ENCODE measurements at regions not wholly inside any gene's neighbourhood (a gene's known extent, or its start where the extent isn't known, plus 50 kb on each side); places are given as distances from the start of the nearest gene placed in this dataset.
"Not testable (repeated sequence)": the region's sequence is repeated elsewhere in the genome, so short reads cannot be mapped to it uniquely, and the experiment has no call there.

GRCh38 chr4:75422998-75423397 is 91.2 kb downstream of the RCHY1 start:
- Histone ChIP-seq H3K4me3 (ENCODE audit: low read length in 2 of 2) (no peak overlapping the region), H3K9me3 (ENCODE audit: control insufficient read depth, low read length) (peaks cover 3% of the 10 kb centered on the region), H3K27me3 (ENCODE audit: control insufficient read depth in 1 of 2, insufficient read depth in 2 of 2, low read length in 1 of 2) (no peaks in the 10 kb centered on the region), H3K4me1 (ENCODE audit: control insufficient read depth in 1 of 2, insufficient read depth in 2 of 2, low read length in 2 of 2) (no peaks in the 10 kb centered on the region), H3K27ac (ENCODE audit: low read depth in 1 of 2, low read length in 2 of 2) (no peak overlapping the region), H3K36me3 (ENCODE audit: control insufficient read depth in 1 of 2, insufficient read depth in 2 of 2, low read length in 1 of 2) (no peaks in the 10 kb centered on the region)
- intact Hi-C loops (cut with DNase I): no loop called here
- no peak for ATAC-seq (ENCODE audit: low FRiP score)
- no peak for DNase-seq
- 27 to 57% methylated on average over 1 of the region's 1 CpG for WGBS, 2 donors

DNA sequence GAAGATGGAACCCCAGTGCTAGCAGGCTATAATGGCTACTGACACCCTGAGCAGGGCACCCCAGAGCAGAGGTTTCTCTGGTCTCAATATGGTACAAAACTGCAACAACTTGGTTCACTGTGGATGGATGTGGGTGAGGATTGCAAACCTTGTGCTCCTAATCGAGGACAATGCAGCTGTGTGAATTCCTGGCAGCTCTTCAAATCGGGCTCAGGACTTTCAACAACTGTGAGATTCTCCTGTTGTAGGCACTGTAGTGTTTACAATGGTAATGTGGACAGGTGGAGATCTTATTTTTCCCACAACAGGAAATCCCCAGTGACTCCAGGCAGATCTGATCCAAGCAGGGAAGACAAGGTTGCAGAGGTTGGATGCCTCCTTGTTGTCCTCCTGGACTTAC is 101.5 kb downstream of the RCHY1 start:
- H3K9me3 ChIP-seq (ENCODE audit: control insufficient read depth, low read length): peaks cover 2% of the 10 kb centered on the region
- peaks cover 0 to 3% of the 10 kb centered on the region in 2 donors for H3K36me3 ChIP-seq (ENCODE audit: control insufficient read depth in 1 of 2, insufficient read depth in 2 of 2, low read length in 1 of 2)
- H3K4me3 ChIP-seq (ENCODE audit: low read length in 2 of 2): no peak overlapping the region
- no peaks in the 10 kb centered on the region for H3K27me3 ChIP-seq (ENCODE audit: control insufficient read depth in 1 of 2, insufficient read depth in 2 of 2, low read length in 1 of 2)
- intact Hi-C loops (cut with DNase I): no loop called here
- no peaks in the 10 kb centered on the region for H3K4me1 ChIP-seq (ENCODE audit: control insufficient read depth in 1 of 2, insufficient read depth in 2 of 2, low read length in 2 of 2)
- ATAC-seq (ENCODE audit: low FRiP score) (no peak), DNase-seq (no peak)
- no peak overlapping the region for H3K27ac ChIP-seq (ENCODE audit: low read depth in 1 of 2, low read length in 2 of 2)
- 81 to 86% methylated on average over 2 of the region's 2 CpGs for WGBS, 2 donors

GRCh38 chr4:75398501-75398900 is 115.7 kb downstream of the RCHY1 start:
- intact Hi-C loops (cut with DNase I): no loop called here

DNA sequence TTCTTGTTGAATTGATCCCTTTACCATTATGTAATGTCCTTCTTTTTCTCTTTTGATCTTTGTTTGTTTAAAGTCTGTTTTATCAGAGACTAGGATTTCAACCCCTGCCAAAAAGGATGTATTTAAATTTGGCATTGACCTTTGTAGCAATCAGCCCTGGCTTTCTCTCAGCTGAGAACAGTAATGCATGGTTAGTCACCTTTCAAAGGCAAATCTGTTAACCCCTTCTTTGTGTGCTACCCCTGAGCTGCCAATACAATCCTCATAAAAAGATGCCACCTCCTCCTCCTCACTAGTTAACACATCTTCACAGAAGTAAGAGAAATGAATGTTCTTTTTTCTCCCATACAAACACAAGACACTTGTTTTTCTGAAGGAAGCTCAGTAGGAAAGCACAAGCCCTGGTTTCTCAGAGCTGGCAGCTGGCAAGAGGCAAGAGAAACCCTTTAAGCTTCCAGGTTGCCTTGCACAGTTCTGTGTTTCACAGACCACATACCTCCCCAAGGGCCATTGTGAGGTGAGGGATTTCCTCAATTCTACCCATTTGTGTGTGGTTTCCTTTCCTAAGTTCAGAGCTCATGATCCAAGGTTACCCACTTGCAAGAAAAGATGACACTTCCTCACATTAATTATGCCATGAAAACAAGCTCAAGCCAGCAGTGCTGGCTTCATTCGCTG is 122.6 kb downstream of the RCHY1 start:
- Histone ChIP-seq H3K4me3 (ENCODE audit: low read length in 2 of 2) (no peak overlapping the region), H3K27ac (ENCODE audit: low read depth in 1 of 2, low read length in 2 of 2) (no peak overlapping the region), H3K36me3 (ENCODE audit: control insufficient read depth in 1 of 2, insufficient read depth in 2 of 2, low read length in 1 of 2) (no peaks in the 10 kb centered on the region), H3K4me1 (ENCODE audit: control insufficient read depth in 1 of 2, insufficient read depth in 2 of 2, low read length in 2 of 2) (no peaks in the 10 kb centered on the region), H3K27me3 (ENCODE audit: control insufficient read depth in 1 of 2, insufficient read depth in 2 of 2, low read length in 1 of 2) (no peaks in the 10 kb centered on the region), H3K9me3 (ENCODE audit: control insufficient read depth, low read length) (no peaks in the 10 kb centered on the region)
- DNase-seq: no peak
- intact Hi-C loops (cut with DNase I): no loop called here
- no peak for ATAC-seq (ENCODE audit: low FRiP score)
- 51 to 56% methylated on average over 1 of the region's 1 CpG for WGBS, 2 donors

More at GRCh38 chr4:75398501-75398900, 115.7 kb downstream of the RCHY1 start:
- Histone ChIP-seq H3K27ac (ENCODE audit: low read depth in 1 of 2, low read length in 2 of 2) (no peak overlapping the region), H3K36me3 (ENCODE audit: control insufficient read depth in 1 of 2, insufficient read depth in 2 of 2, low read length in 1 of 2) (no peaks in the 10 kb centered on the region), H3K4me1 (ENCODE audit: control insufficient read depth in 1 of 2, insufficient read depth in 2 of 2, low read length in 2 of 2) (no peaks in the 10 kb centered on the region), H3K9me3 (ENCODE audit: control insufficient read depth, low read length) (no peaks in the 10 kb centered on the region), H3K4me3 (ENCODE audit: low read length in 2 of 2) (no peak overlapping the region), H3K27me3 (ENCODE audit: control insufficient read depth in 1 of 2, insufficient read depth in 2 of 2, low read length in 1 of 2) (no peaks in the 10 kb centered on the region)
- WGBS, 2 donors: 89 to 90% methylated on average over 4 of the region's 4 CpGs
- no peak for DNase-seq
- no peak for ATAC-seq (ENCODE audit: low FRiP score)

- H3K36me3 ChIP-seq (ENCODE audit: control insufficient read depth in 1 of 2, insufficient read depth in 2 of 2, low read length in 1 of 2); H3K4me1 ChIP-seq (ENCODE audit: control insufficient read depth in 1 of 2, insufficient read depth in 2 of 2, low read length in 2 of 2); H3K4me3 ChIP-seq (ENCODE audit: low read length in 2 of 2); H3K27me3 ChIP-seq (ENCODE audit: control insufficient read depth in 1 of 2, insufficient read depth in 2 of 2, low read length in 1 of 2); H3K9me3 ChIP-seq (ENCODE audit: control insufficient read depth, low read length); intact Hi-C loops (cut with DNase I); ATAC-seq (ENCODE audit: low FRiP score); DNase-seq; H3K27ac ChIP-seq (ENCODE audit: low read depth in 1 of 2, low read length in 2 of 2): not testable (repeated sequence)
- 90 to 92% methylated on average over 12 of the region's 12 CpGs for WGBS, 2 donors
These were observed 127.8 kb downstream of the RCHY1 start for GRCh38 chr4:75386426-75386825.

- no peaks in the 10 kb centered on the region for H3K36me3 ChIP-seq (ENCODE audit: control insufficient read depth in 1 of 2, insufficient read depth in 2 of 2, low read length in 1 of 2)
- H3K4me3 ChIP-seq (ENCODE audit: low read length in 2 of 2): no peak overlapping the region
- H3K27me3 ChIP-seq (ENCODE audit: control insufficient read depth in 1 of 2, insufficient read depth in 2 of 2, low read length in 1 of 2): no peaks in the 10 kb centered on the region
- no peaks in the 10 kb centered on the region for H3K4me1 ChIP-seq (ENCODE audit: control insufficient read depth in 1 of 2, insufficient read depth in 2 of 2, low read length in 2 of 2)
- 21 to 34% methylated on average over 1 of the region's 1 CpG for WGBS, 2 donors
- no peak overlapping the region for H3K27ac ChIP-seq (ENCODE audit: low read depth in 1 of 2, low read length in 2 of 2)
- no peaks in the 10 kb centered on the region for H3K9me3 ChIP-seq (ENCODE audit: control insufficient read depth, low read length)
- ATAC-seq (ENCODE audit: low FRiP score) (no peak), DNase-seq (no peak)
- intact Hi-C loops (cut with DNase I): no loop called here
These were observed 129.1 kb downstream of the RCHY1 start for GRCh38 chr4:75385106-75385505.

DNA sequence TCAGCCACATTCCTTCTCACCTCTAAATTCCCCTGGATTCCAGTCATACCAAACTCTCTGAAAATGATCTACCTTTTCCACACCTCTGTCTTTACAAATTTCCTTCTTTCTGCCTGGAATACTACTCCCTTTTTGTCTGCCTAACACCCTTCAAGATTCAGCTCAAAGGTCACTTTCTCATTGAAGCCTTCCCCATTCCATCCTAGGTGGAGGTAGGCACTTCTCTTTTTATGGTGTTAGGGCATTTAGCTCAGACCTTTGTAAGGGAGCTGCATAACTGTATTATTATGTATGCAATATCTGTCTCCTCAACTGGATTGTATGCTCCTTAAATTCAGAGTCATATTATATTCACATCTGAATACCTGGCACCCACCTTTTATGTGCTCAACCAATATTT is 137.7 kb downstream of the RCHY1 start:
- peaks cover 12% of the 10 kb centered on the region for H3K9me3 ChIP-seq (ENCODE audit: control insufficient read depth, low read length)
- H3K4me3 ChIP-seq (ENCODE audit: low read length in 2 of 2): no peak overlapping the region
- H3K36me3 ChIP-seq (ENCODE audit: control insufficient read depth in 1 of 2, insufficient read depth in 2 of 2, low read length in 1 of 2): no peaks in the 10 kb centered on the region
- no peaks in the 10 kb centered on the region for H3K4me1 ChIP-seq (ENCODE audit: control insufficient read depth in 1 of 2, insufficient read depth in 2 of 2, low read length in 2 of 2)
- DNase-seq (no peak), ATAC-seq (ENCODE audit: low FRiP score) (no peak)
- no peak overlapping the region for H3K27ac ChIP-seq (ENCODE audit: low read depth in 1 of 2, low read length in 2 of 2)
- intact Hi-C loops (cut with DNase I): no loop called here
- H3K27me3 ChIP-seq (ENCODE audit: control insufficient read depth in 1 of 2, insufficient read depth in 2 of 2, low read length in 1 of 2): no peaks in the 10 kb centered on the region

- intact Hi-C loops (cut with DNase I): no loop called here
- H3K36me3 ChIP-seq (ENCODE audit: control insufficient read depth in 1 of 2, insufficient read depth in 2 of 2, low read length in 1 of 2): no peaks in the 10 kb centered on the region
- H3K27ac ChIP-seq (ENCODE audit: low read depth in 1 of 2, low read length in 2 of 2): no peak overlapping the region
- ATAC-seq (ENCODE audit: low FRiP score) (no peak), DNase-seq (no peak)
- no peaks in the 10 kb centered on the region for H3K4me1 ChIP-seq (ENCODE audit: control insufficient read depth in 1 of 2, insufficient read depth in 2 of 2, low read length in 2 of 2)
- no peaks in the 10 kb centered on the region for H3K9me3 ChIP-seq (ENCODE audit: control insufficient read depth, low read length)
- no peak overlapping the region for H3K4me3 ChIP-seq (ENCODE audit: low read length in 2 of 2)
- WGBS, 2 donors: 74 to 76% methylated on average over 2 of the region's 2 CpGs
- no peaks in the 10 kb centered on the region for H3K27me3 ChIP-seq (ENCODE audit: control insufficient read depth in 1 of 2, insufficient read depth in 2 of 2, low read length in 1 of 2)
These were observed 142.3 kb downstream of the RCHY1 start for GRCh38 chr4:75371915-75372314.

DNA sequence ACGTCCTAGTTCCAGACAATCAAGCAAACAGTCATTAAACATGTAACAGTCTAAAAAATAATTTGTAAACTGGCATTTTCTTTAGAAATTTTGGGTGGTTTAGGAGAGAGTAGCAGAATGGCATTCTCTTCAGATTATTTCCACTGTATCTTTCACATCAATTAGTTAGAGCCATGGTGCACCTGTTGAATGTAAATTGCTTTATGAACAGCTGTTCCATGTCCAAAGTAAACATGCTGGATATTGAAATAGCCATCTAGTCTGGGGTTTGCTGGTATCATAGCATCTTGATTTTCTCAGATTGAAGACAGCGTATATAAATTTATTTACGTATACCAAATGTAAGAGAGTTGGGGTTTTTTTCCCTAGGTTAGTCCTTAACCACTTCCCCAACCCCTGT is 143.6 kb downstream of the RCHY1 start:
- Histone ChIP-seq H3K4me1 (ENCODE audit: control insufficient read depth in 1 of 2, insufficient read depth in 2 of 2, low read length in 2 of 2) (no peaks in the 10 kb centered on the region), H3K27ac (ENCODE audit: low read depth in 1 of 2, low read length in 2 of 2) (no peak overlapping the region), H3K36me3 (ENCODE audit: control insufficient read depth in 1 of 2, insufficient read depth in 2 of 2, low read length in 1 of 2) (no peaks in the 10 kb centered on the region), H3K4me3 (ENCODE audit: low read length in 2 of 2) (no peak overlapping the region), H3K27me3 (ENCODE audit: control insufficient read depth in 1 of 2, insufficient read depth in 2 of 2, low read length in 1 of 2) (no peaks in the 10 kb centered on the region), H3K9me3 (ENCODE audit: control insufficient read depth, low read length) (no peaks in the 10 kb centered on the region)
- DNase-seq (no peak), ATAC-seq (ENCODE audit: low FRiP score) (no peak)
- 86 to 87% methylated on average over 3 of the region's 3 CpGs for whole genome bisulfite sequencing, 2 donors
- intact Hi-C loops (cut with DNase I): no loop called here

Measured in aorta (tissue), 5 donors.